GM12892 (cell line): ENCODE measurements at regions not wholly inside any gene's neighbourhood (a gene's known extent, or its start where the extent isn't known, plus 50 kb on each side); places are given as distances from the start of the nearest gene placed in this dataset.

ENCODE experiments used
- POLR2A ChIP-seq: IDR thresholded peaks from 2 replicates; pipeline ENCODE4 v1.6.1; 2011; ENCODE audit warnings: low read depth, low read length, control low read depth
- TAF1 ChIP-seq: IDR thresholded peaks from 2 replicates; pipeline ENCODE4 v1.6.1; 2011; ENCODE audit warnings: low read depth, mild to moderate bottlenecking, control low read depth, low read length, borderline replicate concordance

DNA sequence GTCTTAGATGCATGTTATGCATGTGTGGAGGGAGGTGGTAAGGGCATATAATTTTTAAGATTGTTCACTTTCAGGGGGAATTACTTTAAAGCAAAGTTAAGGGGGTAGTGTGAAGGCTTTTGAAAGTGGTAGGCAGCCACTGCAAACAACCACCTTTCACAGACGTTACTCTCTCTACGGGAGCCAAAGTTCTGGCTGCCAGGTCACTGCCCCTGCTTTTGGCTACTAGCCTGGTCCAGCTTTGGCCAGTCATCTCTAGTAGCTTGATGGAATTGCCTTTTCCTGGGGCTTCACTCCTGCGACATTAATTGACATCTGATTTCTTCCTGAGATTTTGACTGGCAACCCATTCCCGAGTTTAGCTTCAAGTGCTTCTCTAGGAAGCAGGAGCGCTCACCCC lies 397.5 kb downstream of the CDH11 start:
- no peak for TF ChIP-seq TAF1
- TF ChIP-seq POLR2A = no peak
